PC-9 (cell line): ENCODE measurements at regions not wholly inside any gene's neighbourhood (a gene's known extent, or its start where the extent isn't known, plus 50 kb on each side); places are given as distances from the start of the nearest gene placed in this dataset.

Experiments
- BruUV-seq: library from RNA; stranded (reverse); fragments of 400-500 nt; replicated peaks from 2 replicates; lab custom pipeline; 2021; lab: Mats Ljungman, UMichigan
- CTCF ChIA-PET: fragments of 300-600 bp; sonication (Branson Sonifier 250); formaldehyde crosslinking; loops from one replicate; lab custom pipeline; 2022; ENCODE audit warnings: antibody characterized with exemption; lab: Charles Lee
- POLR2A ChIA-PET: fragments of 300-600 bp; sonication (Branson Sonifier 250); formaldehyde crosslinking; loops from one replicate; lab custom pipeline; 2022; ENCODE audit warnings: antibody characterized with exemption; ENCODE audit not compliant: unreplicated experiment; lab: Charles Lee
- DNase-seq, 2 experiments: peaks; one replicate each; pipeline versions ENCODE4 v3.0.0 to v3.0.0-alpha.2; 2015 to 2022; ENCODE audit warnings: mixed read lengths in 1 of 2
- H2AFZ ChIP-seq: fragments of 200-600 bp; sonication (generic); 2 replicates; pipeline ENCODE4 v1.8.1; 2017; ENCODE audit warnings: antibody characterized with exemption
- H3F3A ChIP-seq: fragments of 200-600 bp; sonication (generic); 2 replicates; pipeline ENCODE4 v1.8.1; 2017; ENCODE audit warnings: antibody characterized with exemption, mild to moderate bottlenecking, low read depth; ENCODE audit not compliant: insufficient read depth
- H3K27ac ChIP-seq: fragments of 200-600 bp; sonication (generic); 2 replicates; pipeline ENCODE4 v1.6.1; 2016; ENCODE audit warnings: mixed run types
- H3K27me3 ChIP-seq: fragments of 200-600 bp; sonication (generic); 2 replicates; pipeline ENCODE4 v1.6.1; 2016; ENCODE audit warnings: low read depth, mixed run types; ENCODE audit not compliant: insufficient read depth
- H3K36me3 ChIP-seq: fragments of 200-600 bp; sonication (generic); 2 replicates; pipeline ENCODE4 v1.6.1; 2016; ENCODE audit warnings: low read depth, mixed run types
- H3K4me1 ChIP-seq: fragments of 200-600 bp; sonication (generic); replicated peaks from 2 replicates; pipeline ENCODE4 v1.6.1; 2016; ENCODE audit warnings: mixed run types; ENCODE audit not compliant: insufficient read depth
- H3K4me2 ChIP-seq: fragments of 200-600 bp; sonication (generic); 2 replicates; pipeline ENCODE4 v1.6.1; 2017; ENCODE audit warnings: mixed run types
- H3K4me3 ChIP-seq: fragments of 200-600 bp; sonication (generic); 2 replicates; pipeline ENCODE4 v1.6.1; 2016; ENCODE audit warnings: mixed run types
- H3K79me2 ChIP-seq: fragments of 200-600 bp; sonication (generic); 2 replicates; pipeline ENCODE4 v1.6.1; 2017; ENCODE audit warnings: low read depth, mixed run types
- H3K9me2 ChIP-seq: fragments of 200-600 bp; sonication (generic); 2 replicates; pipeline ENCODE4 v1.8.1; 2017; ENCODE audit warnings: mild to moderate bottlenecking; ENCODE audit not compliant: insufficient read depth
- H3K9me3 ChIP-seq: fragments of 200-600 bp; sonication (generic); 2 replicates; pipeline ENCODE4 v1.8.1; 2016; ENCODE audit warnings: low read depth; ENCODE audit not compliant: insufficient read depth
- H4K20me1 ChIP-seq: fragments of 200-600 bp; sonication (generic); 2 replicates; pipeline ENCODE4 v1.8.1; 2017; ENCODE audit not compliant: insufficient read depth
- CTCF ChIP-seq: fragments of 200-600 bp; sonication (generic); conservative IDR thresholded peaks from 2 replicates; pipeline ENCODE4 v1.6.1; 2017; ENCODE audit warnings: mixed run types, antibody characterized with exemption, mild to moderate bottlenecking, moderate library complexity
- EZH2 ChIP-seq: fragments of 200-600 bp; sonication (generic); IDR thresholded peaks from 2 replicates; pipeline ENCODE4 v1.8.0; 2017; ENCODE audit warnings: antibody characterized with exemption, low read depth
- intact Hi-C: fragments of 100-400 bp; cut with micrococcal nuclease; formaldehyde crosslinking; loops from one replicate; pipeline ENCODE4 v1.10.0; 2022; ENCODE audit not compliant: unreplicated experiment

GRCh38 chr2:67950018-67950417, 112.8 kb downstream of the C1D start:
- BruUV-seq: no TSS peak
- H3K9me3 ChIP-seq: no peaks in the 10 kb centered on the region
- no peaks in the 10 kb centered on the region for H3K27me3 ChIP-seq
- H2AFZ ChIP-seq: no peak overlapping the region
- POLR2A ChIA-PET: no interaction called here
- no peak overlapping the region for H3K4me2 ChIP-seq
- no peaks in the 10 kb centered on the region for H4K20me1 ChIP-seq
- CTCF ChIA-PET: no interaction called here
- H3K36me3 ChIP-seq: no peaks in the 10 kb centered on the region
- H3K9me2 ChIP-seq: no peaks in the 10 kb centered on the region
- H3F3A ChIP-seq: no peaks in the 10 kb centered on the region
- intact Hi-C loops: no loop called here
- DNase-seq: no peak
- no peak overlapping the region for H3K27ac ChIP-seq
- no peak overlapping the region for H3K4me3 ChIP-seq
- no peaks in the 10 kb centered on the region for H3K4me1 ChIP-seq
- TF ChIP-seq EZH2: no peak
- no peak for TF ChIP-seq CTCF
- H3K79me2 ChIP-seq: no peaks in the 10 kb centered on the region

DNA sequence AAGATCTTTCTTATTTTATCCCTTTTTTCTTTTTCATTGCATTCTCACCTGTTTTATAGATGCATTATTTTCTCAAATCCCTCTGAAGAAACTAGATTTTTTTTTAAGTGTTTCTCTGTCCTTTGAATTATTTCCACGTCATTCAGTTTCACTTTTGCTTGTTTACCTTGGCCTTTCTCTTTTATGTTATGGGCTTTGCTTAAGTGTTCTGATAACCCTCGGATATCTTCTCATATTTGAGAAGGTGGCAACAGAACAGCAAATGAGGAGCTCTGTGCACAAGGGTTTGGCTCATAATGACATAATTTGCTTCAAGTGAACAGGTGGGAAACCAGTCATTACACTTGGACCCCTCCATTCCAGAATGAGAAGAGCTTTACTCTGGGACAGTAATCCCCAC, 111.9 kb downstream of the C1D start:
- Histone ChIP-seq H3K4me1 (no peaks in the 10 kb centered on the region), H4K20me1 (no peaks in the 10 kb centered on the region), H3K27ac (no peak overlapping the region), H3K9me2 (no peaks in the 10 kb centered on the region), H3K4me2 (0 out of 2 replicates have a peak overlapping the region, but pooled peaks have one; percentile 16), H3K4me3 (no peak overlapping the region), H3F3A (no peaks in the 10 kb centered on the region), H3K27me3 (no peaks in the 10 kb centered on the region), H3K36me3 (no peaks in the 10 kb centered on the region), H3K9me3 (no peaks in the 10 kb centered on the region), H3K79me2 (no peaks in the 10 kb centered on the region), H2AFZ (no peak overlapping the region)
- TF ChIP-seq CTCF (no peak), EZH2 (no peak)
- BruUV-seq: no TSS peak
- no peak for DNase-seq
- intact Hi-C loops: no loop called here
- POLR2A ChIA-PET: interaction anchor here (0.7 kb wide), 1 partner anchor 115 kb away, joined by 6 read pairs; no protein-coding TSS in a partner anchor
- CTCF ChIA-PET: no interaction called here

DNA sequence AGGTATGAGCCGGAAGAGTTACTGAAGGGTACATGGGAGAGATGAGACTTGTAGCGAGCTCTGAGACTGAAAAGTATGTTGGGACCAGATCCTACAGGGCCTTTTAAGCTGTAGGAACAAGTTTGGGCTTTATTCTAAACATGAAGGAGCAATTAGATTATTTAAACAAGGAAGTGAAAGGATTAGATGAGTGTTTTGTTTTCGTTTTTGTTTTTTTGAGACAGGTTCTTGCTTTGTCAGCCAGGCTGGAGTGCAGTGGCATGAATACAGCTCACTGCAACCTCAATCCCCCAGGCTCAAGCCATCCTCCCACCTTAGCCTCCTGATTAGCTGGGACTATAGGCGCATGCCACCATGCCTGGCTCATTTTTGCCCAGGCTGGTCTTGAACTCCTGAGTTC, 110.7 kb downstream of the C1D start:
- Histone ChIP-seq H3K27me3 (no peaks in the 10 kb centered on the region), H3K4me2 (no peak overlapping the region), H3K27ac (no peak overlapping the region), H3K36me3 (no peaks in the 10 kb centered on the region), H3K4me1 (no peaks in the 10 kb centered on the region), H3K9me3 (no peaks in the 10 kb centered on the region), H2AFZ (no peak overlapping the region), H3F3A (no peaks in the 10 kb centered on the region), H3K4me3 (no peak overlapping the region), H3K9me2 (no peaks in the 10 kb centered on the region), H4K20me1 (no peaks in the 10 kb centered on the region), H3K79me2 (no peaks in the 10 kb centered on the region)
- TF ChIP-seq CTCF: no peak
- TF ChIP-seq EZH2: no peak
- intact Hi-C loops: no loop called here
- DNase-seq: no peak
- ChIA-PET POLR2A (no interaction called here), CTCF (no interaction called here)
- no TSS peak for BruUV-seq
